ENCODE measurements at regions not wholly inside any gene's neighbourhood (a gene's known extent, or its start where the extent isn't known, plus 50 kb on each side); places are given as distances from the start of the nearest gene placed in this dataset.

- H3K4me3 ChIP-seq (ENCODE audit: low read depth, low read length, poor library complexity, severe bottlenecking) = no peak overlapping the region
- H3K79me2 ChIP-seq (ENCODE audit: insufficient read depth, low read length) = no peaks in the 10 kb centered on the region
- no peak overlapping the region for H3K27ac ChIP-seq (ENCODE audit: low read depth, low read length, poor library complexity, severe bottlenecking)
- H3K9me3 ChIP-seq (ENCODE audit: low read length) = no peaks in the 10 kb centered on the region
- no peaks in the 10 kb centered on the region for H3K9me2 ChIP-seq (ENCODE audit: low read depth, low read length)
- H3K4me1 ChIP-seq (ENCODE audit: insufficient read depth, low read length, severe bottlenecking) = no peaks in the 10 kb centered on the region
- no peaks in the 10 kb centered on the region for H3K27me3 ChIP-seq (ENCODE audit: insufficient read depth, low read length)
- no peaks in the 10 kb centered on the region for H3F3A ChIP-seq (ENCODE audit: insufficient read depth, low read length)
- no peak overlapping the region for H2AFZ ChIP-seq (ENCODE audit: low read length)
- no peak overlapping the region for H3K9ac ChIP-seq (ENCODE audit: low read length)
- no peaks in the 10 kb centered on the region for H4K20me1 ChIP-seq (ENCODE audit: insufficient read depth, low read length)
- TF ChIP-seq CTCF (IDR thresholded peaks at IDR 0.05; ENCODE audit: low read length) (peak; percentile 45), EZH2 (IDR thresholded peaks at IDR 0.05; ENCODE audit: borderline replicate concordance, low read length) (no peak)
- H3K4me2 ChIP-seq (ENCODE audit: low read length) = no peak overlapping the region
- no peaks in the 10 kb centered on the region for H3K36me3 ChIP-seq (ENCODE audit: insufficient read depth, low read length)
Measured at GRCh38 chr6:141354191-141354955, 778.4 kb upstream of the GJE1 start.

GRCh38 chr6:141351721-141352120 lies 781.0 kb upstream of the GJE1 start:
- Histone ChIP-seq H3K79me2 (ENCODE audit: insufficient read depth, low read length) (no peaks in the 10 kb centered on the region), H3K27me3 (ENCODE audit: insufficient read depth, low read length) (no peaks in the 10 kb centered on the region), H3K9me3 (ENCODE audit: low read length) (no peaks in the 10 kb centered on the region), H3K9me2 (ENCODE audit: low read depth, low read length) (no peaks in the 10 kb centered on the region), H3F3A (ENCODE audit: insufficient read depth, low read length) (no peaks in the 10 kb centered on the region), H3K4me2 (ENCODE audit: low read length) (no peak overlapping the region), H2AFZ (ENCODE audit: low read length) (no peak overlapping the region), H4K20me1 (ENCODE audit: insufficient read depth, low read length) (no peaks in the 10 kb centered on the region), H3K4me3 (ENCODE audit: low read depth, low read length, poor library complexity, severe bottlenecking) (no peak overlapping the region), H3K27ac (ENCODE audit: low read depth, low read length, poor library complexity, severe bottlenecking) (no peak overlapping the region), H3K36me3 (ENCODE audit: insufficient read depth, low read length) (no peaks in the 10 kb centered on the region), H3K9ac (ENCODE audit: low read length) (no peak overlapping the region), H3K4me1 (ENCODE audit: insufficient read depth, low read length, severe bottlenecking) (no peaks in the 10 kb centered on the region)
- TF ChIP-seq CTCF (IDR thresholded peaks at IDR 0.05; ENCODE audit: low read length) (no peak), EZH2 (IDR thresholded peaks at IDR 0.05; ENCODE audit: borderline replicate concordance, low read length) (no peak)

DNA sequence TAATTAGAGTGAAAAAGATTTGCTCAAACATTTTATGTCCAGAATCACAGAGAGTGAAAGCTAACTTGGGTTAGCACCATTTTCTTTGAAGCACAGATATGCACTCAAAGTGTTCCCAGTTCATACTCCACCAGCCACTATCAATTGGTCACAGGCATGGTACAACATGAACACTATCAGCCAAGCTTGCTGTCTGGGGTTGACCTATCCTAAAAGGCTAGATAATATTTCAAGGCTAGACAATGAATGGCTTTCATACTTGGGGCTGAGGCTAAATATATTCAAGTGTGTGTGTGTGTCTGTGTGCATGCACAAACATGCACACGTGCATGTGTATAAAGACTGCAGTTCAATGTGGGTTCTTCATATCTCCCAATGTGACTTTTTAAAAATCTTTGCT lies 783.0 kb upstream of the GJE1 start:
- Histone ChIP-seq H3K27ac (ENCODE audit: low read depth, low read length, poor library complexity, severe bottlenecking) (no peak overlapping the region), H3K27me3 (ENCODE audit: insufficient read depth, low read length) (no peaks in the 10 kb centered on the region), H3K4me3 (ENCODE audit: low read depth, low read length, poor library complexity, severe bottlenecking) (no peak overlapping the region), H3K79me2 (ENCODE audit: insufficient read depth, low read length) (no peaks in the 10 kb centered on the region), H2AFZ (ENCODE audit: low read length) (no peak overlapping the region), H4K20me1 (ENCODE audit: insufficient read depth, low read length) (no peaks in the 10 kb centered on the region), H3K4me2 (ENCODE audit: low read length) (no peak overlapping the region), H3K36me3 (ENCODE audit: insufficient read depth, low read length) (no peaks in the 10 kb centered on the region), H3K9ac (ENCODE audit: low read length) (no peak overlapping the region), H3K4me1 (ENCODE audit: insufficient read depth, low read length, severe bottlenecking) (no peaks in the 10 kb centered on the region), H3K9me3 (ENCODE audit: low read length) (no peaks in the 10 kb centered on the region), H3F3A (ENCODE audit: insufficient read depth, low read length) (no peaks in the 10 kb centered on the region), H3K9me2 (ENCODE audit: low read depth, low read length) (no peaks in the 10 kb centered on the region)
- TF ChIP-seq CTCF (IDR thresholded peaks at IDR 0.05; ENCODE audit: low read length) = no peak
- no peak for TF ChIP-seq EZH2 (IDR thresholded peaks at IDR 0.05; ENCODE audit: borderline replicate concordance, low read length)
